BLaER1 (cell line): ENCODE measurements at regions not wholly inside any gene's neighbourhood (a gene's known extent, or its start where the extent isn't known, plus 50 kb on each side); places are given as distances from the start of the nearest gene placed in this dataset.
A peak's percentile ranks its signal among the peaks of the same experiment; 100 is the strongest.

Source experiments
- H3K27ac ChIP-seq: shearing (Covaris generic); formaldehyde crosslinking; 2 replicates; pipeline ENCODE4 v1.8.1; 2022
- H3K27me3 ChIP-seq: shearing (Covaris generic); formaldehyde crosslinking; 2 replicates; pipeline ENCODE4 v1.8.1; 2022
- H3K36me3 ChIP-seq: shearing (Covaris generic); formaldehyde crosslinking; 2 replicates; pipeline ENCODE4 v1.8.1; 2022
- H3K4me1 ChIP-seq: shearing (Covaris generic); formaldehyde crosslinking; 2 replicates; pipeline ENCODE4 v1.8.1; 2022
- H3K4me2 ChIP-seq: shearing (Covaris generic); formaldehyde crosslinking; 2 replicates; pipeline ENCODE4 v1.8.1; 2022
- H3K4me3 ChIP-seq: shearing (Covaris generic); formaldehyde crosslinking; 2 replicates; pipeline ENCODE4 v1.8.1; 2022
- H3K9ac ChIP-seq: shearing (Covaris generic); formaldehyde crosslinking; 2 replicates; pipeline ENCODE4 v1.8.1; 2022
- H3K9me3 ChIP-seq: shearing (Covaris generic); formaldehyde crosslinking; 2 replicates; pipeline ENCODE4 v1.8.1; 2022
- H4K20me1 ChIP-seq: shearing (Covaris generic); formaldehyde crosslinking; 2 replicates; pipeline ENCODE4 v1.8.1; 2022
- Cebpa-rat ChIP-seq: shearing (Covaris generic); IDR thresholded peaks from 2 replicates; pipeline ENCODE4 v1.8.1; 2022

GRCh38 chr6:147642458-147642857, 134.0 kb downstream of the SAMD5 start:
- H3K4me2 ChIP-seq = no peak overlapping the region
- H3K4me1 ChIP-seq = 0 out of 2 replicates have a peak, but pooled peaks cover 8% of the 10 kb centered on the region
- H3K9me3 ChIP-seq = no peaks in the 10 kb centered on the region
- H4K20me1 ChIP-seq = no peaks in the 10 kb centered on the region
- no peaks in the 10 kb centered on the region for H3K27me3 ChIP-seq
- TF ChIP-seq Cebpa-rat = no peak
- no peak overlapping the region for H3K4me3 ChIP-seq
- H3K9ac ChIP-seq = no peak overlapping the region
- no peaks in the 10 kb centered on the region for H3K36me3 ChIP-seq
- H3K27ac ChIP-seq = no peak overlapping the region

GRCh38 chr6:147643341-147644200, 135.1 kb downstream of the SAMD5 start:
- TF ChIP-seq Cebpa-rat = no peak
- H3K9me3 ChIP-seq = no peaks in the 10 kb centered on the region
- H3K27ac ChIP-seq = no peak overlapping the region
- H3K36me3 ChIP-seq = no peaks in the 10 kb centered on the region
- no peaks in the 10 kb centered on the region for H4K20me1 ChIP-seq
- H3K4me3 ChIP-seq = no peak overlapping the region
- H3K9ac ChIP-seq = no peak overlapping the region
- 0 out of 2 replicates have a peak, but pooled peaks cover 8% of the 10 kb centered on the region for H3K4me1 ChIP-seq
- no peaks in the 10 kb centered on the region for H3K27me3 ChIP-seq
- no peak overlapping the region for H3K4me2 ChIP-seq

- Histone ChIP-seq H3K9me3 (no peaks in the 10 kb centered on the region), H3K36me3 (no peaks in the 10 kb centered on the region), H3K27ac (no peak overlapping the region), H3K4me2 (no peak overlapping the region), H4K20me1 (no peaks in the 10 kb centered on the region), H3K4me1 (peaks cover 8% of the 10 kb centered on the region; the same call in 1 of the 2 replicates), H3K9ac (no peak overlapping the region), H3K4me3 (no peak overlapping the region), H3K27me3 (no peaks in the 10 kb centered on the region)
- TF ChIP-seq Cebpa-rat = no peak
These were observed 140.4 kb downstream of the SAMD5 start for GRCh38 chr6:147648916-147649315.

- TF ChIP-seq Cebpa-rat = no peak
- Histone ChIP-seq H4K20me1 (no peaks in the 10 kb centered on the region), H3K4me2 (peak overlapping the region; percentile 21), H3K27ac (no peak overlapping the region), H3K4me1 (peaks cover 8% of the 10 kb centered on the region; the same call in 1 of the 2 replicates), H3K9me3 (no peaks in the 10 kb centered on the region), H3K9ac (no peak overlapping the region), H3K27me3 (no peaks in the 10 kb centered on the region), H3K4me3 (no peak overlapping the region), H3K36me3 (no peaks in the 10 kb centered on the region)
These were observed 143.0 kb downstream of the SAMD5 start for GRCh38 chr6:147651249-147652063.

GRCh38 chr6:147653631-147654030, 145.1 kb downstream of the SAMD5 start:
- Histone ChIP-seq H3K9me3 (no peaks in the 10 kb centered on the region), H3K36me3 (no peaks in the 10 kb centered on the region), H3K4me3 (no peak overlapping the region), H3K4me2 (no peak overlapping the region), H3K4me1 (peaks cover 8% of the 10 kb centered on the region; the same call in 1 of the 2 replicates), H3K27ac (no peak overlapping the region), H3K27me3 (no peaks in the 10 kb centered on the region), H4K20me1 (no peaks in the 10 kb centered on the region), H3K9ac (no peak overlapping the region)
- TF ChIP-seq Cebpa-rat = no peak

- no peaks in the 10 kb centered on the region for H3K27me3 ChIP-seq
- H3K4me3 ChIP-seq = no peak overlapping the region
- H3K9me3 ChIP-seq = no peaks in the 10 kb centered on the region
- TF ChIP-seq Cebpa-rat = no peak
- H4K20me1 ChIP-seq = no peaks in the 10 kb centered on the region
- no peak overlapping the region for H3K4me2 ChIP-seq
- H3K9ac ChIP-seq = no peak overlapping the region
- peaks cover 8% of the 10 kb centered on the region; the same call in 1 of the 2 replicates for H3K4me1 ChIP-seq
- H3K36me3 ChIP-seq = no peaks in the 10 kb centered on the region
- no peak overlapping the region for H3K27ac ChIP-seq
These were observed 145.8 kb downstream of the SAMD5 start for GRCh38 chr6:147654103-147654845.

- H3K4me3 ChIP-seq = no peak overlapping the region
- no peaks in the 10 kb centered on the region for H4K20me1 ChIP-seq
- TF ChIP-seq Cebpa-rat = no peak
- no peaks in the 10 kb centered on the region for H3K9me3 ChIP-seq
- no peaks in the 10 kb centered on the region for H3K27me3 ChIP-seq
- H3K4me1 ChIP-seq = no peaks in the 10 kb centered on the region
- no peak overlapping the region for H3K9ac ChIP-seq
- no peak overlapping the region for H3K27ac ChIP-seq
- H3K36me3 ChIP-seq = no peaks in the 10 kb centered on the region
- no peak overlapping the region for H3K4me2 ChIP-seq
These were observed 152.1 kb downstream of the SAMD5 start for GRCh38 chr6:147660334-147661311.

GRCh38 chr6:147662646-147663045, 154.2 kb downstream of the SAMD5 start:
- H3K4me3 ChIP-seq = no peak overlapping the region
- no peak overlapping the region for H3K4me2 ChIP-seq
- H4K20me1 ChIP-seq = no peaks in the 10 kb centered on the region
- no peak overlapping the region for H3K9ac ChIP-seq
- H3K27me3 ChIP-seq = no peaks in the 10 kb centered on the region
- no peaks in the 10 kb centered on the region for H3K9me3 ChIP-seq
- H3K36me3 ChIP-seq = no peaks in the 10 kb centered on the region
- TF ChIP-seq Cebpa-rat = no peak
- no peaks in the 10 kb centered on the region for H3K4me1 ChIP-seq
- H3K27ac ChIP-seq = no peak overlapping the region
